Amygdala (tissue), 56 donors: ENCODE measurements at regions not wholly inside any gene's neighbourhood (a gene's known extent, or its start where the extent isn't known, plus 50 kb on each side); places are given as distances from the start of the nearest gene placed in this dataset.

ENCODE experiments used
- DNase-seq, 56 donors: peaks; one replicate each; lab custom pipeline; 2025; lab: John Stamatoyannopoulos, UW

DNA sequence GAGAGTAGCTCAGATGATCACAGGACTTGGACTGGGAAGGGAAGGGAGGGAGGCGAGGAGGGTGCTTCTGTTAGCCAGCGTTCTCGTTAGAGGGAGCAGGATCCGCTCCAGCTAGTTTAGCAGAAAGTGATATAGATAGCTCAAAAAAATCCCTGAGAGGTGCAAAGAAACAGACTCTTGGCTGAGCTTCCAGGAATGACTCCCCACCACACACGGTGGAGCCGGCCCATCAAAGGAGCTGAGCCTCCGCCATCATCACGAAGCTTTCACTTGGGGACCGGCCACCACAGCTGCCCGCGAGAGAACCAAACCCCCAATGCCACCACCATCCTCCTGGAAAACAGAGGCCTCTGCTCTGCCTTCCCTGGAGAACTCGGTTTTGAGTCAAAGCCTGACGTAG, 124.6 kb upstream of the BCL2L14 start:
- no peak for DNase-seq

- DNase-seq, result no peak
Measured at GRCh38 chr12:11947213-11947612, 123.5 kb upstream of the BCL2L14 start.

GRCh38 chr12:11949738-11950411, 120.9 kb upstream of the BCL2L14 start:
- peak in 17 of 56 donors; percentile 2 to 56 (median 24) for DNase-seq

DNA sequence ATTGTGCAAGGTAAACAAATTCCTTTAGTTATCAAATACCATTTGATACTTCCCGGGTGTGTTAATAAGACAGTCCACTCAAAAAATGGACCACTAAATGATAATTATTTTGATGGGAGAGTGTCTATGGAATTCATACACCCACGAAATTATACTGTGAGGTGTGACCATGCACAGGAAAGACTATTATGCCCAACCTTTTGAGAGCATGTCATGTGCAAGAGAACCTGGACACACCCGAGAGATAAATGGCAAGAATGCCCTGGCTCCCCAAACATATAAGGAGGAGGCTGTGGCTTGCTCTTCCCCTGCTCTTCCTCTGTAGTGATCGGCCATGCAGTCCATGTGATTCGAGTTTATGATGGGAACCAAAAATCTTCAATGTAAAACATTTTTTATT, 119.5 kb upstream of the BCL2L14 start:
- no peak for DNase-seq

GRCh38 chr12:11953523-11953922, 117.2 kb upstream of the BCL2L14 start:
- no peak for DNase-seq

GRCh38 chr12:11954181-11954580, 116.6 kb upstream of the BCL2L14 start:
- no peak for DNase-seq

DNA sequence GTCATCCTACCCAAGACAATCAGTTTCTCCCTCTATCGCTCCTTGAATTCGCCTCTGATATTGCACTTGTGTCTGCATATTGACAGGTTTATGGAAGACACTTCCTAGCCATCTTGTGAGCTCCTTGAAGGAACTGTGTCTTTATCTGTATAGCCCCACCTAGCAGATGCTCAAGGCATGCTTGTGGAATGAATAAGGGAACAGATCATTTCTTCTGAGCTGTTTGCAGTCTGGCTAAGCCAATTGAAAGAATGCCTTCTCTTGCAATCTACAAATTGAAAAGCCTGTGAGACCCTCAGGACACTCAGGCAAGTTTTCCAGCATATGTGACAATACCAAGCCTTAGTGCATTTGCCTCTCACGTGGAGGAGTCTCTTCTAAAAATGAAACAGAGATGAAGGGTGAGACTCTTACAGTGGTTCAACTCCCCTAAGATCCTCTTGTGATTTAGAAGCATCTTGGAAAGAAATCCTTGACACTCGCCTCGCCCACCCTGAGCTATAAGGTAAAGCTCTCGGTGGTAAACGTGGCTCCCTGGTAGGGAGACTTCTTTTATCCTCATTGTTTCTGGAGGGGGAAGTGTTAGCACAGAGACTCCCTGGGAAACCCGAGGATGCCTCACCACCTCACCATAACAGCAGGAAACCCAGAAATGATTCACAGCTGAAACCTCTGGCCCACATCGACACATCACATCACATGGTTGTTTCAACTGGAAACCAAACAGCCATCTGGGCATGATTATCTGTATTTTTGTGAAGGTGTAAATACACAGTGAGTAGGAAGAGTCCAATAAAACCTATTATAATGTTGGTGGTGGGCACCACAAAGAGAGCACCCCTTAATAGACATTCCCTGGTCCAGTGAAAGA, 112.3 kb upstream of the BCL2L14 start:
- DNase-seq, result no peak

- DNase-seq, result no peak
Measured at GRCh38 chr12:11959117-11959823, 111.5 kb upstream of the BCL2L14 start.

DNA sequence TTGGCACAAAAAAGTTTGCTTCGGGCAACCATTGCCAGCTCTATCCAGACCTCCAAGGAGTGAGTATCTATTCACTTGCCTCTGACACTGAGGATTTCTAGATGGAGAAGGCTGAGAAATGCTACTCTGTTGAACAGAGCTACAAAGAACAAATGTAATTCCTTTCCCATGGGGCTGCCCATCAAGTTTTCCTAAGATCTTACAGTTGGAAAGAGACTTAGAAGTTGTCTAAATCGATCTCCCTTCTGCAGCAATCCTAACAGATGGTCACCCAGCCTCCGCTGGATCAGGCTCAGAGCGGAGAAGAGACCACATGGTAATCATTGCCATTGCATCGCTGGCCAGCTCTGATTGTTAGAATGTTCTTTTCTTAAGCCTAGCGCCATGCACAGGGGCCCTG, 110.1 kb upstream of the BCL2L14 start:
- peak in 1 of 56 donors; percentile 5 for DNase-seq

- DNase-seq, result no peak
Measured at GRCh38 chr12:11961686-11962085, 109.1 kb upstream of the BCL2L14 start.

- no peak for DNase-seq
Measured at GRCh38 chr12:11962860-11963259, 107.9 kb upstream of the BCL2L14 start.

GRCh38 chr12:11963841-11964471, 106.8 kb upstream of the BCL2L14 start:
- no peak for DNase-seq

- DNase-seq, result no peak
Measured at GRCh38 chr12:11965258-11965910, 105.4 kb upstream of the BCL2L14 start.

DNA sequence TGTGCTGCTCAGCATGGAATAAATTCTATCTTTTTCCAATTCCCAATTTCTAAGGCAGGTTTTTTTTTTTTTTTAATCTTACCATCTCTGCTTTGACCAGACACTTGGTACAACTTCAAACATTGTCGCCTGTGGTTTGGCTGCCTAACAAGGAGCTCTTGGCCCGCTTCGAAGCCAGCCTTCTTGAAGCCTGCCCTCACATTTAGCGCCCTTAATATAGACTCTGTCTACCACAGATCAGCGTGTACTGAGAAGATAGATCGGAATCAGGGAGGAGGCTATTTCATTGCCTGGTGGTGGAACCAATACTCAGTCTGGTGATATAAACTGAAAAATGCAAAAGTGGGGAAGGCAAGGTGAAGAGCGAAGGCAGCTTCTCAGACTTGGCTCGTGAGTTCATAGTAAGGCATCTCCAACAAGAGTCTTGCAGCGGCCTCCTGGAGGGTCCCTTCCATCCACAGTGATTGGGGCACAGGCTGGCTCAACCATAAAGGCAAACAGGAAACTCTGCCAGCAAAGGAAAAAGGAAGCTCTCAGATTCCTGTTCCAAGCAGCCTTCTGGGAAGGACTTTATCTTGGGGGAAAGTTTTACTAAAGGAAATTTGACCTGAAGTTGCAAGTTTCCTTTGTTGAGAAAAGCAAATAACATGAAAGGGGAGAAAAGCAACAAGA, 103.2 kb upstream of the BCL2L14 start:
- no peak for DNase-seq

- no peak for DNase-seq
Measured at GRCh38 chr12:11968048-11968383, 102.7 kb upstream of the BCL2L14 start.

DNA sequence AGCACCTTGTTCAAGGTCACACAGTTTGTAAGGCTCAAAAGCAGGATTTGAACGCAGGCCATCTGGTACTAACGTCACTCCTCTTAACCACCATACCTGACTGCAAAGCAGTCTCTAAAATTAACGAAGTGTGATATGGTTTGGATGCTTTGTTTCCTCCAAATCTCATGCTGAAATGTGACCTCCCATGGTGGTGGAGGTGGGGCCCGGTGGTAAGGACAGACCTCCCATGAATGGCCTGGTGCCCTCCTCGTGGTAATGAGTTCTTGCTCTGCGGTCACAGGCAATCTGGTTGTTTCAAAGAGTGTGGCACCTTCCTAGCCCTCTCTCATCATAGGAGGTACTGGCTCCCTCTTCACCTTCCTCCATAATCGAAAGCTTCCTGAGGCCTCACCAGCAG, 102.2 kb upstream of the BCL2L14 start:
- no peak for DNase-seq

- DNase-seq, result no peak
Measured at GRCh38 chr12:11969437-11970154, 101.1 kb upstream of the BCL2L14 start.

GRCh38 chr12:11970155-11970520, 100.6 kb upstream of the BCL2L14 start:
- DNase-seq, result no peak

- DNase-seq, result no peak
Measured at GRCh38 chr12:11973396-11973795, 97.3 kb upstream of the BCL2L14 start.
